Pons (tissue), 1 donor: ENCODE measurements at regions not wholly inside any gene's neighbourhood (a gene's known extent, or its start where the extent isn't known, plus 50 kb on each side); places are given as distances from the start of the nearest gene placed in this dataset.
"Not testable (repeated sequence)": the region's sequence is repeated elsewhere in the genome, so short reads cannot be mapped to it uniquely, and the experiment has no call there.

Source experiments
- DNase-seq: peaks from one replicate; pipeline ENCODE4 v3.0.0-alpha.2; 2016; ENCODE audit warnings: low spot score

GRCh38 chr3:115396801-115397200 is 226.5 kb upstream of the GAP43 start:
- DNase-seq = no peak

GRCh38 chr3:115397433-115397832 is 225.9 kb upstream of the GAP43 start:
- no peak for DNase-seq

- no peak for DNase-seq
These were observed 224.8 kb upstream of the GAP43 start for GRCh38 chr3:115398506-115398905.

- DNase-seq = no peak
These were observed 223.6 kb upstream of the GAP43 start for GRCh38 chr3:115399750-115400149.

- DNase-seq = no peak
These were observed 222.0 kb upstream of the GAP43 start for GRCh38 chr3:115401298-115401697.

- DNase-seq = no peak
These were observed 221.3 kb upstream of the GAP43 start for GRCh38 chr3:115401851-115402501.

- DNase-seq = no peak
These were observed 220.7 kb upstream of the GAP43 start for GRCh38 chr3:115402651-115403050.

- DNase-seq = no peak
These were observed 219.5 kb upstream of the GAP43 start for GRCh38 chr3:115403786-115404185.

GRCh38 chr3:115409596-115409995 is 213.7 kb upstream of the GAP43 start:
- DNase-seq = no peak

GRCh38 chr3:115414610-115415009 is 208.7 kb upstream of the GAP43 start:
- not testable (repeated sequence) for DNase-seq

GRCh38 chr3:115415246-115415996 is 207.9 kb upstream of the GAP43 start:
- no peak for DNase-seq

- no peak for DNase-seq
These were observed 204.7 kb upstream of the GAP43 start for GRCh38 chr3:115418583-115418982.

- no peak for DNase-seq
These were observed 203.2 kb upstream of the GAP43 start for GRCh38 chr3:115420086-115420485.

- DNase-seq = no peak
These were observed 200.1 kb upstream of the GAP43 start for GRCh38 chr3:115423170-115423569.

- no peak for DNase-seq
These were observed 194.5 kb upstream of the GAP43 start for GRCh38 chr3:115428841-115429240.

- DNase-seq = no peak
These were observed 186.5 kb upstream of the GAP43 start for GRCh38 chr3:115436767-115437301.

GRCh38 chr3:115438799-115439198 is 184.5 kb upstream of the GAP43 start:
- DNase-seq = no peak

- no peak for DNase-seq
These were observed 177.8 kb upstream of the GAP43 start for GRCh38 chr3:115445559-115445958.

- no peak for DNase-seq
These were observed 174.5 kb upstream of the GAP43 start for GRCh38 chr3:115448851-115449250.

- DNase-seq = no peak
These were observed 173.3 kb upstream of the GAP43 start for GRCh38 chr3:115450036-115450435.

GRCh38 chr3:115464036-115464435 is 159.3 kb upstream of the GAP43 start:
- no peak for DNase-seq

- DNase-seq = no peak
These were observed 153.7 kb upstream of the GAP43 start for GRCh38 chr3:115469649-115470048.

- no peak for DNase-seq
These were observed 153.1 kb upstream of the GAP43 start for GRCh38 chr3:115470254-115470653.
